Stomach (tissue), 4 donors: ENCODE measurements at regions not wholly inside any gene's neighbourhood (a gene's known extent, or its start where the extent isn't known, plus 50 kb on each side); places are given as distances from the start of the nearest gene placed in this dataset.

Source experiments
- CTCF ChIP-seq, 7 experiments: fragments of 450-650 bp in 4 of 7; fragments of 200-600 bp in 3 of 7; sonication (generic) in 3 of 7; IDR thresholded peaks; one replicate each; pipeline ENCODE4 v1.5.1; 2016 to 2019; ENCODE audit warnings: antibody characterized with exemption in 7 of 7, control low read depth in 2 of 7, mild to moderate bottlenecking in 1 of 7
- EP300 ChIP-seq: sonication (generic); formaldehyde crosslinking; IDR thresholded peaks from one replicate; pipeline ENCODE4 v1.6.1; 2017; ENCODE audit warnings: antibody characterized with exemption
- POLR2A ChIP-seq, 4 donors: fragments of 450-650 bp; IDR thresholded peaks; one replicate each; pipeline ENCODE4 v1.6.1; 2016; ENCODE audit warnings: antibody characterized with exemption in 4 of 4, control low read depth in 2 of 4, mild to moderate bottlenecking in 1 of 4, moderate library complexity in 1 of 4

- TF ChIP-seq CTCF (IDR thresholded peaks at IDR 0.05) = no peak
- no peak for TF ChIP-seq EP300
- TF ChIP-seq POLR2A (IDR thresholded peaks at IDR 0.05) = no peak
Observed at GRCh38 chr2:53111406-53111805, 656.2 kb upstream of the CHAC2 start.
